Ecto neural progenitor cell (in vitro differentiated cells): ENCODE measurements at regions not wholly inside any gene's neighbourhood (a gene's known extent, or its start where the extent isn't known, plus 50 kb on each side); places are given as distances from the start of the nearest gene placed in this dataset.

Experiments used
- DNase-seq: peaks from one replicate; pipeline ENCODE4 v3.0.0-alpha.2; 2018; ENCODE audit warnings: low spot score

GRCh38 chr2:145644820-145645302 lies 1124.9 kb upstream of the ZEB2 start:
- DNase-seq, result no peak

- DNase-seq, result no peak
Observed at GRCh38 chr2:145638675-145639074, 1118.8 kb upstream of the ZEB2 start.

GRCh38 chr2:145635706-145636427 lies 1115.9 kb upstream of the ZEB2 start:
- DNase-seq, result no peak

- no peak for DNase-seq
Observed at GRCh38 chr2:145631561-145631960, 1111.6 kb upstream of the ZEB2 start.

- DNase-seq, result no peak
Observed at GRCh38 chr2:145626301-145626700, 1106.4 kb upstream of the ZEB2 start.

- DNase-seq, result no peak
Observed at GRCh38 chr2:145625111-145625510, 1105.2 kb upstream of the ZEB2 start.

- DNase-seq, result no peak
Observed at GRCh38 chr2:145623136-145623535, 1103.2 kb upstream of the ZEB2 start.

GRCh38 chr2:145622285-145622684 lies 1102.4 kb upstream of the ZEB2 start:
- no peak for DNase-seq

GRCh38 chr2:145617906-145618305 lies 1098.0 kb upstream of the ZEB2 start:
- no peak for DNase-seq

- DNase-seq, result no peak
Observed at GRCh38 chr2:145617420-145617819, 1097.5 kb upstream of the ZEB2 start.

GRCh38 chr2:145615626-145616025 lies 1095.7 kb upstream of the ZEB2 start:
- no peak for DNase-seq

- no peak for DNase-seq
Observed at GRCh38 chr2:145609951-145610350, 1090.0 kb upstream of the ZEB2 start.

GRCh38 chr2:145601361-145601925 lies 1081.5 kb upstream of the ZEB2 start:
- no peak for DNase-seq

GRCh38 chr2:145600811-145601210 lies 1080.9 kb upstream of the ZEB2 start:
- no peak for DNase-seq

- no peak for DNase-seq
Observed at GRCh38 chr2:145599756-145600155, 1079.8 kb upstream of the ZEB2 start.

GRCh38 chr2:145598434-145598833 lies 1078.5 kb upstream of the ZEB2 start:
- DNase-seq, result no peak

GRCh38 chr2:145597809-145598208 lies 1077.9 kb upstream of the ZEB2 start:
- no peak for DNase-seq

GRCh38 chr2:145597006-145597405 lies 1077.1 kb upstream of the ZEB2 start:
- DNase-seq, result no peak

- DNase-seq, result no peak
Observed at GRCh38 chr2:145596416-145596815, 1076.5 kb upstream of the ZEB2 start.

- no peak for DNase-seq
Observed at GRCh38 chr2:145595296-145595695, 1075.4 kb upstream of the ZEB2 start.

GRCh38 chr2:145593991-145594614 lies 1074.2 kb upstream of the ZEB2 start:
- DNase-seq, result no peak

GRCh38 chr2:145593280-145593679 lies 1073.4 kb upstream of the ZEB2 start:
- DNase-seq, result no peak

GRCh38 chr2:145592361-145592760 lies 1072.4 kb upstream of the ZEB2 start:
- no peak for DNase-seq
